Left ventricle myocardium superior (tissue), 1 donor: ENCODE measurements at regions not wholly inside any gene's neighbourhood (a gene's known extent, or its start where the extent isn't known, plus 50 kb on each side); places are given as distances from the start of the nearest gene placed in this dataset.
A peak's percentile ranks its signal among the peaks of the same experiment; 100 is the strongest.
"Not testable (repeated sequence)": the region's sequence is repeated elsewhere in the genome, so short reads cannot be mapped to it uniquely, and the experiment has no call there.

Experiments used
- ATAC-seq: fragments of 200-7000 bp; cut with Tn5 transposase; one replicate; pipeline ENCODE4 v1.9.1; 2020; ENCODE audit warnings: mild to moderate bottlenecking, moderate library complexity
- DNase-seq: peaks from one replicate; pipeline ENCODE4 v3.0.0-alpha.2; 2020
- intact Hi-C: fragments of 100-400 bp; cut with micrococcal nuclease; formaldehyde crosslinking; loops from one replicate; pipeline ENCODE4 v1.11.0; 2022
- donor health status: DM: no; HTN: yes; CAD: no; lungs with severe emphysema.

DNA sequence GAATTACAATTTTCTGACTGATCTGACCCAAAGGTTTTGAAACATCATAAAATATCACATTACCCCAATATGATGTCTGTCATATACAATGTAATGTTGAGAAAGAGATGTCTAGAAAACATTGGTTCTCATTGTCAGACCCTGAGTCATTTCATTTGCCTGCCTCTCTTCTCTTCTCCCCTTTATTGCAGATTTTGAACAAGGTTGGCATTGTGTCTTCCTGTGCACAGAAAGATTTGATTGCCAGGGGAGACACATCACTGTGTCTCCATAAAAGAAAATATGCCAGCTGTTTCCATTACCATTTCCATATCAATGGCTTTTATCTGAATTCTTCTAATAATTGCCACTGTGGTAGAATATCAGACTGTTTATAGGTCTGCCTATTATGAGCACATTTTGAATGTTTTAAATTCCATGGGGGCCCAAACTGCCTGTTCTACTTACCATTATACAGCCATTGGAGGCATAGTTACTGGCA, 65.6 kb downstream of the IFI44 start:
- ATAC-seq = no peak
- intact Hi-C loops = no loop called here
- no peak for DNase-seq

DNA sequence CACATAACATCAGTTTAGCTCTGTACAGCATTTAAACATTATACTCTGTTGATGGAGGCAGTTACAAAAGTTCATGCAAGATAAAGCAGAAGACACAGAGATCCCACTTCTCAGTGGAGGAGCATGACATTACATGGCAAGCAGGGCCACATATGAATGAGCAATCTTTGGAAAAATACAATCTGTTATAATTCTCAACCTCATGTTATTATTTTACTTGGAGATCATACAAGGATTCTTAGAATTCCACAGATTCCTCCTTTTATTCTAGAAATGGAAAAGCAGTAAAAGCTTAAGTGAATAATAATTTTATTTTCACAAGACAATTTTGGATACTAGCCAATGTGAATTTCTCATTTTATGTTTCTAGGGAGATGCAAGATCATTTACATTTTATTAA, 66.6 kb downstream of the IFI44 start:
- intact Hi-C loops = no loop called here
- DNase-seq (no peak), ATAC-seq (no peak)

DNA sequence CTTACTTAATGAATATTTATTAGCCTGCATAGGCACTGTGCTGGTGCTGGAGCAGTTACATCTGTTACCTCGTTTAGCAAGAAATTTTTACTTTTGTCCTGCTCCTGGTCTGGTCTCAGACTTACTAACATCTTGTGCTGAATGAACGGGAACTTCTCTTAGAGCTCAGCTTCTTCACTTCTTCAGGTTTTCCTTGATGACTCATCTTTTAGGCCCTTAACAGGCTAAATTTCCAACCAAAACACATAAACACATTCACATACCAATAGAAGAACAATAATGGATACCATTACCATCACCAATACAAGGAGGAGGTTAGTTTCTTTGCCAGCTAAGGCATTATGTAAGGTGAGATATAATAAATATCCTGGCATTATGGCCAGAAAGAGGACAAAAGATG, 68.9 kb downstream of the IFI44 start:
- ATAC-seq (no peak), DNase-seq (no peak)
- intact Hi-C loops = no loop called here

DNA sequence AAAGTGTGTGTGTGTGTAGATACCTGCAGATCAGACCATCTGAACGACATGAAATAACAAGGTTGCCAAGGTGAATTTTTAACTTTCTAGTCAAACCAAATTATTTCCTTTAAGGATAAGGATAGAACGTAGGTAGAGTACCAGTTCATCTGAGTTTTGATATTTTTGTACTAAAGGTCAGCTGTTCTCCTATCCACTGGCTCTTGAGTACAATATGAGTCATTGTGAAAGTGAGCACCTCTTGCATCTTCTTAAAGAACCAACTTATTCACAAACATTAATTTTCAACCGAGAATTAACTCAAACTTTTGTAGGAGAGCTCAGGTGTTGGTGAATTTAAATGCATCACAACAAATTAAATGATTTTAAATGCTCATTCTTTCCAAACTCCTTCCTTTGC, 71.5 kb downstream of the IFI44 start:
- DNase-seq (no peak), ATAC-seq (no peak)
- intact Hi-C loops = no loop called here

DNA sequence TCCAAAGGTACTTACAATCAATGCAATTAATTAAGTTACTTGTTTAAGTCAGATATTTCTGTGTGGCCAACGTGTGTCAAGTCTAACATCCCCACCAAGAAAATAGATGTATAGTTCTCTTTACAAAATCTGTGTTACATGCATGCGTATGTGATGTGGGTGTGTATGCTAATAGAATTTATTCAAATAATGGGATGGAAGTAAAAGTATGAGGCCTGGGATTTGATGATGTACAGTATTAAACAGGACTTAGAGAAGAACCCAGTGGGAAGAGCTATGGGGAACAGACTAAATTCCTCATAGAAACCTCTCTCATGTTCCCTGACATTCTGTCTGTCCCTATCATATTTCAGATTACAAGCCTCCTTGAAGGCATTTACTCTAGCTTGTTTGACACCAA, 72.5 kb downstream of the IFI44 start:
- intact Hi-C loops = no loop called here
- ATAC-seq = no peak
- DNase-seq = no peak

DNA sequence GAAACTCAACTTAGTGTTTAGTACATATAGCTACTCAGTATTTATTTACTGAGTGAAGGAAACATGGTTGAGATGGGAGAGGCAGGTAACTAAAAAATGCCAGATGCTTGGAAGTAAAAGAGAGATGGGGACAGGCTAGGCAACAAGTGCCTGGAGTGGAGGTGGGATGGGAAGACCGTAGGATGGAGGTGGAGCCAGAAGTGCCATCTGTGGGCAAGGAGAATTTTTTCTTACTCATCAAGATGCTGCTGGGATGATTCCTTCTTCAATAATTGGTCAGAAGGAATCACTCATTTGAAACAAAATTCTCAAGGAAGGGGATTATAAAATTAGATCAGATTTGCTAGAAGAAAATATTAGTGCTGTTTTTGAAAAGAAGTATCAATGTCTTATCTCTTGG, 72.9 kb downstream of the IFI44 start:
- DNase-seq = no peak
- ATAC-seq = no peak
- intact Hi-C loops = no loop called here

DNA sequence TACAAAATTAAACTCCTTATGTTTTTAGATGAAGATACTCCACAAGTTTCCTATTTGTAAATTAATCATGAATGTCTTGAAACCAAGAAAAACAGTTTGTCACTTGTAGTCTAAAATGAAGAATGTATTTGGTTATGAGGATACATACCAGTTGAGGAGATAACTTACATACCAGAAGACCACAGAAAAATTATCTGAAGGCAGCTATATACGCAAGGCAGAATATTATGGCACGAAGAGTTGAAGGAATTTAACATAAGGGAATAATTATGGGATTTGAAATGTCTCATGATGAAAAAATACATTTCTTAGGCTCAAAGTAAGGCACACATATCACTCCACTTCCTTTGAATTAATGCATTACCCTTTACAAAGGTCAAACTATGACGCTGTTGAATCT, 73.3 kb downstream of the IFI44 start:
- intact Hi-C loops = no loop called here
- no peak for DNase-seq
- no peak for ATAC-seq

DNA sequence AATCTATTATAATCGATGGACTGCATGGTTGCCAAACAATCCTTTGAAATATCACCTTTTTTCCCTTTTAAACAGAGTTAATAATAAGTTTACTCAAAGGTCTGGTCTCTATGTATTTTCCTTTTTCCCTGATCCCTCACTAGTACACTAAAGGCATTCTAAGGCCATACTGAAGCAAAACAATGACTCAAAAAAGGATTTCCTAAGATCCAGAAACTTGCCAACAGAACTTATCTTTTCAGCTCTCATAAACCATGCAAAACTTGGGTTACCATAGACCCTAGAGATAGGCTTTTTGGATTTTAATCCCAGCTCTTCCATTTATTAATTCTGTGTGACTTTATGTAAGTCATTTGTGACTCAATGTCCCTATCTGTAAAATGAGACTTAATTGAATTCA, 77.1 kb downstream of the IFI44 start:
- DNase-seq (no peak), ATAC-seq (no peak)
- intact Hi-C loops = no loop called here

DNA sequence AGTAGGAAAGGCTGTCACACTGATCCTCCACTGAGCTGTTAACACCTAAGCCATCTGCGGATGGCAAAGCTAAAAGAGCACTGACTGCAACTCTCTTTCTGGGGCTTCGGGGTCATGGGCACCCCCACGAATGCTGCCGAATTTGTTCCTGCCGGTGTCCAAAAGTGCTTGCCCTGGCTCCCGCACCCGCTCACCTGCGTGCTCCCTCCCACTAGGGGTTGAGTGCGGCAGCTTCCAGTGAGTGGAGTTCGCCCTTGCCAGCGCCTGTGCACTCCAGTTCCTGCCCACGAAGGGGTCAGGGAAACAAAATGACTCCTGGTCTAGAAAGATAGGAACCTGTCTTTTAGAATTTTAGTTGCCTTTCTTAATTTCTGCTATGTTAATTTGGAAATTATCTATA, 78.7 kb downstream of the IFI44 start:
- no peak for ATAC-seq
- intact Hi-C loops = no loop called here
- DNase-seq = peak; percentile 15

DNA sequence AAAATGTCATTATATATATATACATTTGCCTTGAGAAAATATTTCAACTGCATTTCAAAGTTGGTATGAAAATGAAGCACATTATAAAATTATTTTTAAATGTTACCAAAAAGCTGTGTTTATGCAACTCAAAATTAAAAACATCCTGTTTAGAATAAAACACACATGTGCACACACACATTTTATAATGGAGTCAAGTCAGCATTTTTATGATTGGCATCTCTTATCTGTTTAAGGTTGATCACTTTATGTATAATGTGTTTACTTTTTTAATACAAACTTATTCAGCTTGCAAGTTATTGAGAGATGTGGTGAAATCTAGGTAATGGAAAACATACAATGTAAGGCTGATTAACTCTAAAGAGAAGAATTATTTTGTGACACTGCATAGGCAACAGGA, 80.4 kb downstream of the IFI44 start:
- intact Hi-C loops = no loop called here
- ATAC-seq = no peak
- no peak for DNase-seq

DNA sequence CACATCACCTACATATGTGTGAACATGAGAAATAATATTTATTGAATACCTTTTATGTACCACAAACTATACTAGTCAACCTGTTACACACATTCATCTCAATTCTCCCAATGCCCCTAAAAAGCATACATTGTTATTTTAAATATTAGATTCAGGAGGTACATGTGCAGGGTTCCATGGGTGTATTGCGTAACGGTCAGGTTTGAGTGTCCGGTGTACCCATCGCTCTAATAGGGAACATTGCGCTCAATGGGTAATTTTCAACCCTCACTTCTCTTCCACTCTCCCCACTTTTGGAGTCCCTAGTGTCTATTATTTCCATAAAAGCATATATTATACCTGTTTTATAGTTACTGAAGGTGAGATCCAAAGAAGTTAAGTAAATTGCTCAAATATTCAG, 82.0 kb downstream of the IFI44 start:
- ATAC-seq = no peak
- intact Hi-C loops = no loop called here
- no peak for DNase-seq

DNA sequence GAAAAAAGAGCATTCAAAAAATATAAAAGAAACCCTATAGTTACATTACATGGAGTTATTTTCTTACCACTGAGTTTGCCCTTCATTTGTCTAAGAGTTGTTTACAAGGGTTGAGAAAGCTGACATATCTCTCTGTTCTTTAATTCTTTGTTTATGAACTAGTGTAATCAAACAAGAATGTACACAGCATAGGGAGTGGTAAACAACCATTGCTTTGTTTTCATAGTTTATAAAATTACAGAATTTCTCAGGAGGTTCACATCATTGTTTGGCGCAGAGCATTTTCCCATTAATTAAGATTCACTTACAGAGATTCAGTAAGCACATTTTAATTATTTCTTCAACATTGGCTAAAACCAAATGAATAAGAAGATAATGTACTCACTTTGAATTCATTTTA, 87.6 kb downstream of the IFI44 start:
- ATAC-seq (no peak), DNase-seq (no peak)
- intact Hi-C loops = no loop called here

DNA sequence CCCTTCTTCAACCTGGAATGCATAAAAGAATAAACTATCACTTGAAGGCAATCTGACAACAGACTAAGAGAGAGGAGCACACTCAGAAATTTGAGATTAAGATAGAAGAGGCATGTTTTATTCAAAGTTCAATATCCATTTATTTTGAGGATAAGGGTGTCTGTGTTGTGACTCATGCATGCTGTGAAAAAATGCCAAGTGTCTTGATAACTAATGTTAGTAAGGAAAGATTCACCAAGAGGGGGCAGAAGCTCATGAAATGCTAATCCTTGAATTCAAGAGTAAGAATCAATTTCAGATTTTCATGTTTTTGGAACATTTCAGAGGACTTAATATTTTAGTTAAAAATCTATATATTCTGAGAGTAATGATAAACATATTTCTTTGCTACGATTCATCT, 94.0 kb downstream of the IFI44 start:
- no peak for DNase-seq
- intact Hi-C loops = no loop called here
- no peak for ATAC-seq

DNA sequence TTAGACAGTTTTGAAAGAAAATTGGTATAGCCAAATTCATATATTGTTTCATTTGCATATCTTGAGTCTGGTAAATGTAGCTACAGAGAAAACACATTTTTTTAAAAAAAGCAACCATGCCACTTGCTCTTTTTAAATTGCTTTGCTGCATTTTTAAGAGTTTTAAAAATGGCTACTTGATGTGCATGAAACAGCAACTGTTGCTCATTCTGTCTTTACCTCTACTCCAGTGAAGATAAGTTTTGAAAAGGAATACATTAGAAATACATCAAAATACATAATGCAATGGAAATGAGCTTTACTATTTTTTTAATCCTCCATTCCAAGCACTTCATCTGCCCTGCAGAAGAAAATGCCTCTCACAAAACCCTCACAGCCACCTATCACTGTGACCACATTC, 95.5 kb downstream of the IFI44 start:
- intact Hi-C loops = no loop called here
- no peak for DNase-seq
- no peak for ATAC-seq

DNA sequence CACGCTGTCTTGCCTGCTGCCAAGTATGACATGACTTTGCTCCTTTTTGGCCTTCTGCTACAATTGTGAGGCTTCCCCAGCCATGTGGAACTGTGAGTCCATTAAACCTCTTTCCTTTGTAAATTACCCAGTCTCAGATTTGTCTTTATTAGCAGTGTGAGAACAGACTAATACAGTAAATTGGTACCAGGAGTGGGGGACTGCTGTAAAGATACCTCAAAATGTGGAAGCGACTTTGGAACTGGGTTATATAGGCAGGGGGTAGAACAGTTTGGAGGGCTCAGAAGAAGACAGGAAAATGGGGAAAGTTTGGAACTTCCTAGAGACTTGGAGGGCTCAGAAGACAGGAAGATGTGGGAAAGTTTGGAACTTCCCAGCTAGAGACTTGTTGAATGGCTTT, 104.0 kb downstream of the IFI44 start:
- ATAC-seq, intact Hi-C loops: not testable (repeated sequence)

DNA sequence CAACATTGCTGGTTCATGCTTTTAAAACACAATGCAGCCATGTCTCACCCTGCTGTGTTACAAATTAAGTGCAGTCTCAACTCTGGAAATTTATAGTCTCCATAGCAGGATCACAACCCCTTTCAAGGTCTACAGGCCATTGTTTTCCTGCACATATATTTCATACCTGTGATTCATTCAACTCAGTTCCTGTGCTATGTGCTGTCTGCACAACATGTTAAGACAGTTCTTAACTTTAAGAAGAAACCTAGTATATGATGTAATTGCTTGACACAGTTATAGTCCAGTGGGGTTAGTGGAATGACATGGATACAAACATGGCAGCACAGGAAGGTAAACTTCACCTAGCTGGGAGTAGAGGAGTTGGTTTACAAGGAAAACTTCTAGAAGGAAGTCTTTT, 106.4 kb downstream of the IFI44 start:
- no peak for ATAC-seq
- no peak for DNase-seq
- intact Hi-C loops = no loop called here

More for the DNA sequence above, 104.0 kb downstream of the IFI44 start:
- DNase-seq = not testable (repeated sequence)

DNA sequence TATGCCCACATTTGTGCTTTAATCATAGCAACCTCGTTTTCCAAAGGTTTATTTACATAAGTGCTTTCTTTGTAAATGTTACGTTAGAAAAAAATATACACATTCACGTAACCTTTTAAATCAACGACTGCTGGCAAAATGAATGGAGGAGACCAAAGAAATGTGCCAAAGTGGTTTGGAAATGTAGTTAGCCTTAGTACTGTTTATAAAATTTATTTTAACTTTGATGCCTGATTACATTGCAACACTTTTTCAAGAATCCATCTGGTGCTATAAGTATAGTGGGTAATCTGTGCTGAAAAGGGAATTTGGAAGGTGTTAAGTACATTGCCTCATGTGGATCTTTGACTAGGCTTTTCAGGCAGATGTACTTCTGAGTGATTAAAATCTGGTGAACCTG, 108.9 kb downstream of the IFI44 start:
- no peak for ATAC-seq
- intact Hi-C loops = no loop called here
- no peak for DNase-seq

DNA sequence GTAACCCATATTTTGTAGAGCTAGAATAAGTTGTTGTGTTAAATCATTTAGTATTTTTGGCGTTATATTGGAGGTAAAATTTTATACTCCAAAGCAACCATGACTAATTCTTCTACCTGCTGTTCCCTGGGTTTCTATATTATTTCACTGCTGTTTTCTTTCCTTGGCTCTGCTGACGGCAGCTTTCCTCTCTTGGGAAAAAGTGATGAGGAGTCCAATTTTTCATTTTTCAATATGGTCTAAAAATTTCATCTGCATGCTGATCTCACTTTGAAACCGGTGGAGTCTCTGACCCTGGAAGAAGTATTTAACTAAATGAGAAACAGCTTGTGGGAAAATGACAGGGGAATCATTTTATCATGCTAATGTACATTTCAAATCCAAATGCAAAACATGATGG, 110.2 kb downstream of the IFI44 start:
- intact Hi-C loops = no loop called here
- DNase-seq (no peak), ATAC-seq (no peak)

DNA sequence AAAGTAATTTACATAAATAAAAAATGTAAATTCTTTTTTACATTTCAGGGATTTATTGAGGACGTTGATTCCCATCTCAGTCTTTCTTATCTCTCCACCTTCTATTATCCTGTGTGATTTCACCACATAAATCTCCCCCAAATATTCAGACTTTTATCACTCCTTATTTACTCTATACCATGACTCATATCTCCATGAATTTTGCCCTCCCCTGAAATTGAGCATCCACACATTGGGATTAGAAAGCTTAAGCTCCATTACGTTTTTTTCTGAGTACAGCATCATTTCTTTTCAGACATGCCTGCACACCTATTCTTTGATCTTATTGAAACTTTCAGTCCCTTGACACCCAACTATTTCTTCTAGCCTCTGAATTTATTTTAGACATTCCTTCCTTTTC, 111.2 kb downstream of the IFI44 start:
- ATAC-seq (no peak), DNase-seq (no peak)
- intact Hi-C loops = no loop called here

DNA sequence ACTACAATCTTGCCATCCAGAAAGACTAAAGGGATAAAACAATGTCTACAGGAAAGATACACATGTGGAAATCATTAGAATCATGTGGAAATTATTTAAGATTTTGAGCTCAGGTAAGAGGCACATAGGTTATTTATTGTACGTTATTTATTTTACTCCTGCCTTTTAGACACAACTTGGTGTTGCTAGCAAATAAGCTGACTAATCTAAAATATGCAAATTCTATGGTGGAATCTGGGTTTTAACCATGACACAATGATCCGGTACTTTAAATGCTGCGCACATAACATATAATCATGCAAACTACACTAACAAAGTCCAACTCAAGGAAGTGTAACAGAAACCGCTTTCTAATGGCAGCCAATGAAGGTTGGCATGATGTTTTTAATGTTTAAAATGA, 112.5 kb downstream of the IFI44 start:
- ATAC-seq (no peak), DNase-seq (no peak)
- intact Hi-C loops = no loop called here

DNA sequence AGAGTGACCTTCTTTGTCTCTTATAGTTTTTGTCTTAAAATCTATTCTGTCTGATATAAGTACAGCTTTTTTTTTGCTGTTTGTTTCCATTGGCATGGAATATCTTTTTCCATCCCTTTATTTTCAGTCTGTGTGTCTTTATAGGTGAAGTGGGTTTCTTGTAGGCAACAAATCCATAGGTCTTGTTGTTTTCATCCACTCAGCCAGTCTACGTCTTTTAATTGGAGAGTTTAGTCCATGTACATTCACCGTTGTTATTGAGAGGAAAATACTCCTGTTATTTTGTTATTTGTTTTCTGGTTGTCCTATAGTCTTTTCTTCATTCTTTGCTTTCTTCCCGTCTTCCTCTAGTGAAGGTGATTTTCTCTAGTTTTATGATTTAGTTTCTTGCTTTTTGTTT, 115.9 kb downstream of the IFI44 start:
- intact Hi-C loops = no loop called here
- ATAC-seq = no peak

DNA sequence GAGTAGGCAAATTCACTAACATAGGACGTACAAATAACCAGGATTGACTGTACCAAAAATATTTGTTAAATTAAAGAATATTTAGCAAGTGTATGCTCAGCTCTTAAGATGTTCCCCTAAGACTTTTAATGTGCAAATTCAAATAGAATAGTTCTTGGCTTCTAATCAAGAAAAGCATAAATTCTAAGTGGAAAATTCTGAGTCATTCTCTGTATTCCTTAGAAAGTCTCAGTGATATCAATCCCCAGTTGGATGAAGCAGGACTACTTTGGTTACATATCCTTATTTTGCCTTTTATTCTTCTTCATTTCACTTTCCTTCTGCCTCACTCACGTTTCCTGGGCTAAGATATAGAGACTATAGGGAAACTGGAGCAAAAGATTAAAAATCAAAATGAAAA, 130.2 kb downstream of the IFI44 start:
- intact Hi-C loops = no loop called here
- DNase-seq (no peak), ATAC-seq (no peak)

More for the DNA sequence above, 115.9 kb downstream of the IFI44 start:
- DNase-seq = no peak
